NCI-H1092 (cell line): ENCODE measurements at regions not wholly inside any gene's neighbourhood (a gene's known extent, or its start where the extent isn't known, plus 50 kb on each side); places are given as distances from the start of the nearest gene placed in this dataset.
"Not testable (repeated sequence)": the region's sequence is repeated elsewhere in the genome, so short reads cannot be mapped to it uniquely, and the experiment has no call there.

Experiments
- DNase-seq: peaks from one replicate; lab custom pipeline; 2025; lab: John Stamatoyannopoulos, UW

DNA sequence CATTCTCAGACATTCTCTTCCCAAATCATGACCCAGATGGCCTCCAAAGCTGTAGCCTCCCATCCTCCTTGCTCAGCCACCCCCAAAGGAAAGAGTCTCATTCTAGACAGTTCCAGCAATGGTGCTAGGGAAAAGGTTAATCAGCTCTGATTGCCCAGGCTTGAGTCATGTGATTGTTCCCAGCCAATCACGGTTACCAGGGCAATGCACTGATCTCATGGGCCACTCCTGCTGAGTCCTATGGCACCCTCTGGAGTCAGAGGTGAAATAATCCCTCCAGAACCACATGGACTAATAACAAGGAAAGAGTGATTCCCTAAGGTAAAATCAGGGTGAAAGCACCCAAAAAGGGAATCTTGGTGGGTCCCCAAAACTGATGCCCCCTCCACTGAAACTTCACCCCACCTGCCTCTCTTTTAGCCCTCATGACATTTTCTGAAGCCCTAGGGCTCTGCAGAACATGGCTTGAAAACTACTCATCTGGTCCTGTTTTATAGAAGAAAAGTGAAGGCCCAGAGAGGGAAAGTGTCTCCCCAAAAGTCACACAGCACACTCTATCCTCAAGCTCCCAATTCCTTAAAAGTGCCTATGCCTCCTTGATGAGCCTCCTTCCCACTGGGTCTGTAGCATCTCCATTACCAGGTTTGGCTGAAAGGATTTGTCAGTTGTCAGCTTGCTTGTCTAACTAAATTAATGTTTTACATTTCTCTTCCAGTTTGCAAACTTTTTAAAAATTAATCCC, 203.7 kb downstream of the MN1 start:
- DNase-seq = no peak

DNA sequence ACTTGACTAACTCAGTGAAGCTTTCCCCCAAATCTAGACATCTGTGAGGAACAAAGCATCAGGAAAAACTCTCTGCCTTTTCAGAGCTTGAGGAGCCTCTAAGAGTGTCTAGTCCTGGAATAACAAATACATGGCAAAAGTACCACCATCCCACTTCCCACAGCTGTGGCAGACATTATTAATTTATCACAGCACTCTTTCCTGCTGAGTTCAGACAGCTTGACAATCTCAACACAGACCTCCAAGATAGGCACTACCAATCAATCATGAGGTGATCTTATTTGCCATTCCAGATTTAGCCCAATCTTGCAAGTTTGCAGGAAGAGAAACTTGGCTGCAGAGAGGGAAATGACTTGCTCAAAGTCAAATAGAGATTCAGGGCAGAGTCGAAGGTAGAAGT, 202.8 kb downstream of the MN1 start:
- no peak for DNase-seq

DNA sequence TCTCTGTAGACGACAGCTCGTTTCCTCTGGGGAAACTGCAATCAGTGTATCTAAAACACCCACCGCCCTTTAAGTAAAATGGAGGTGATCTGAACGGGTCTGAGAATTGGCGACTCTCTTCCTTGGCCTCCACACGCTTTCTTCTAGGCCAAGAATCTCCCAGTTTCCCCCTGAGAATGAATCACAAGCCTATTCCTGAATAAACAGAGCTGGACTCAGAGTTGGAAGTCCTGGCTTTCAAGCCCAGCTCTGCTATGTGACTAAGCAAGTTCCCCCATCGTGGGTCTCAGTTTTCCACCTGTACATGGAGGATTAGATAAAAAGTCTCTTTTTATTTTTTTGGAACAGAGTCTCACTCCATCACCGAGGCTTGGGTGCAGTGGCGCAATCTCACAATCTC, 200.4 kb downstream of the MN1 start:
- DNase-seq = no peak

DNA sequence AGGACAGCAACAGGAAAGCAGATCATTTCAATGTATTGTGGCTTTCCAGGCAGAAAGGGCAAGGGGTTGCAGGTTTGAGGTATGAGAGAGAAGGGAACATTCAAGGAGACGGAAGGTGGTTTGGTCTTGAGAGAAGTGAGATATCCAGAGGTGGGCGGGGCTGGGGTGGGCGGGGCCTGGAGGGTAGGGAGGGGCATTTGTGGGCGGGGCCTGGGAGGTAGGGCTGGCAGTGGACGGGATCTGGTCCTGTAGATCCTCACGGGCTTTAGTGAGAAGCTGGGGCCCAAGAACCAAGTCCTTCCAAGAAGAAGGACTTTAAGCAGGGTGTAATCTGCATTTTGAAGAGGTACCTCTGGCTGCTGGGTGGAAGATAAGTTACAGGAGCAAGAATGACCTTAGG, 199.2 kb downstream of the MN1 start:
- no peak for DNase-seq

DNA sequence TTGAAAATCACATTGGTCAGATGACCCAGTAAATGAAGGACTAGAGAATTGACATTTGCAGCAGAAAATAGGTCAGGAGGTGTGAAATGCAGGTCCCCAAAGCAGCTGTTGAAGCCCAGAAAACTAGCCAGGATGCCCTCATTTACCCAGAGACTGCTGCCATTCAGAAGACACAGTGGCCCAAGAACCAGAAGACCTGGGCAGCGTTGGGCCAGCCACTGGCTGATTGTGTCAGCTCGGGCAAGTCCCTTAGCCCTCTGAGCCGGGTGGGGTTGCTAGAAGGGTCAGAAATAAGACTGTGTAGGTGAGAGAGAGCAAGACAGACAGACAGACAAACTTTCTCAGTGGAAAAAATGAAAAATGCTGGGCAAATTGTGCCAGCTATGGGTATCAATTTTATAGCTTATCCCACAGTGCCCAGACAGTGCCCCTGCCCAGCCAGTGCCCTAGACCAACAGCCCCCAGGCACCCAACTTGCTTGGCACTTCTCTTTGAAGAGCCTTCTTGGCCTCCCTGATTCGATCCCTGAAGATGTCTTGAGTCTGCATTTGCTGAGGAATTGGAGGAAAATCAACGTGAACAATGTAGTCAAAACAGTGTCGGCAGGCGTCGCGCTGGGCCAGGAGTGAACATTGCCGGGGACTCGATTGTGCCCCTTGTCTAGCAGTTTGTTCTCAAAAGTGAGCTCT, 198.3 kb downstream of the MN1 start:
- no peak for DNase-seq

DNA sequence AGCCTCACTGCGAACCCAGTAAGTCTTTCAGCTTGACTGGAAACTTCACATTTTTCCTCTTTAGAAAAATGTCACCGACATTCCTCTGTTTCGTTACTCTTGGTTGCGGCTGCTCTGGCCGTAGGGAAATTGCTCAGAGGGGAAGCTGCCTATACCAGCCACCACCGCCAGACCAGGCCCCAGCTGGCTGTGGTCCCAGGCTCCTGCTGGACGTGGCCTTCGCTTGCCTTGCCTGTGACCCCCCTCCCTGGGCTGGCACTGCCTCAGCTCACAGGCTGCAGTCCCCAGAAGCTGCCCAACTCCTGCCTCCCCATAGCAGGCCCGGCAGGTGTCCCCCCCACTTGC, 197.8 kb downstream of the MN1 start:
- DNase-seq = no peak

DNA sequence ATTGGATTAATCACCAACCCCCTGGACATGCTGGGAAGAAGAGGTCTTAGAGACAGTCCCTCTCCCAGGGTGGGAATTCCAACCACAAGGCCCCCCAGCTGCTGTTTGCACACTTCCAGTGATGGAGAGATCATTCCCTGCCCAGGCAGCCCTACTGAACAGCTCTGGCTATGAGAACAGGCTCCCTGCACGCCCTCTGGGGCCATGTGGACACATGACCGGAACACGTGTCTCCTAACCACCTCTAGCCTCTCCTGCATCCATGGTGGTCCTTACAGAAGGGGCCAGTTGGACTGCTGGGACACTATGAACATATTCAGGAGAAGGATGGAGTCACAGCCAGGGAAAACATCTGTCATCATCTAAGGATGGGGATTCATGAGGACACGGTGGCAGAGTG, 196.2 kb downstream of the MN1 start:
- DNase-seq = no peak

DNA sequence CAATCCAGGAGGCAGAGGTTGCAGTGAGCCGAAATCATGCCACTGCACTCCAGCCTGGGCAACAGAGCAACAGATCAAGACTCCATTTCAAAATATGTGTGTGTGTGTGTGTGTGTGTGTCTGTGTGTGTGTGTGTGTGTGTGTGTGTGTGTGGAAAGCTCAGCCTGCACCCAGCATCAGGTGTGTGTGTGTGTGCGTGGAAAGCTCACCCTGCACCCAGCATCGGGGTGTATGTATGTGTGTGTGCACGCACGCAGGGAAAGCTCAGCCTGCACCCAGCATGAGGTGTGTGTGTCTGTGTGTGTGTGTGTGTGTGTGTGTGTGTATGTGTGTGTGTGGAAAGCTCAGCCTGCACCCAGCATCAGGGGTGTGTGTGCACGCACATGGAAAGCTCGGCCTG, 193.8 kb downstream of the MN1 start:
- not testable (repeated sequence) for DNase-seq

DNA sequence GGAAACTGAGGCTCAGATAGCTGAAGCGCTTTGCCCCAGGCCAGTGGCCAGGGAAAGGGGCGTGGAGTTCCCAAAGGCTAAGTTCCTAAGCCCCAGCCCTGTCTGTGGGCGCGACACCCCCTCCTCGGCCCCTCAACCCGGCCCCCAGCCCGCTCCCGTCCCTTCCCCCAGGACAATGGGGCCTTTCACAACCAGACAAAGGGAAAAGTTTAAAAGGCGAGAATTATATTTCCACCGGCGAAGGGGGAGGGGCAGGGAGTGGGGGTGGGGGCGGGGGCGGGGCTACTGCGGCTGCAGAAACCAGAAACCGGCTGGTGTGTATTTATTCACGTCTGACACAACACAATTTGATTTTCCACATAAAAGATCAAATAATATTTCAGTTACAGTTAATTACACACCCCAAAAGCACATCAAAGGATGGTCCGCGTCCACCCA, 192.1 kb downstream of the MN1 start:
- DNase-seq = no peak

DNA sequence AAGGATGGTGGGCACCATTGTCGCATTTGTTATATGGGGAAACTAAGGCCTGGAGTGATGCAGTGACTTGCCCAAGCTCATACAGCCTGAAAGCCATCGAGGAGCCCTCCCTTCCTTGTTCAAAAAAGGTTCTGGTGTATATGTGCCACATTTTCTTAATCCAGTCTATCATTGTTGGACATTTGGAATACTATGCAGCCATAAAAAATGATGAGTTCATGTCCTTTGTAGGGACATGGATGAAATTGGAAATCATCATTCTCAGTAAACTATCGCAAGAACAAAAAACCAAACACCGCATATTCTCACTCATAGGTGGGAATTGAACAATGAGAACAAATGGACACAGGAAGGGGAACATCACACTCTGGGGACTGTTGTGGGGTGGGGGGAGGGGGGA, 191.4 kb downstream of the MN1 start:
- DNase-seq = not testable (repeated sequence)

DNA sequence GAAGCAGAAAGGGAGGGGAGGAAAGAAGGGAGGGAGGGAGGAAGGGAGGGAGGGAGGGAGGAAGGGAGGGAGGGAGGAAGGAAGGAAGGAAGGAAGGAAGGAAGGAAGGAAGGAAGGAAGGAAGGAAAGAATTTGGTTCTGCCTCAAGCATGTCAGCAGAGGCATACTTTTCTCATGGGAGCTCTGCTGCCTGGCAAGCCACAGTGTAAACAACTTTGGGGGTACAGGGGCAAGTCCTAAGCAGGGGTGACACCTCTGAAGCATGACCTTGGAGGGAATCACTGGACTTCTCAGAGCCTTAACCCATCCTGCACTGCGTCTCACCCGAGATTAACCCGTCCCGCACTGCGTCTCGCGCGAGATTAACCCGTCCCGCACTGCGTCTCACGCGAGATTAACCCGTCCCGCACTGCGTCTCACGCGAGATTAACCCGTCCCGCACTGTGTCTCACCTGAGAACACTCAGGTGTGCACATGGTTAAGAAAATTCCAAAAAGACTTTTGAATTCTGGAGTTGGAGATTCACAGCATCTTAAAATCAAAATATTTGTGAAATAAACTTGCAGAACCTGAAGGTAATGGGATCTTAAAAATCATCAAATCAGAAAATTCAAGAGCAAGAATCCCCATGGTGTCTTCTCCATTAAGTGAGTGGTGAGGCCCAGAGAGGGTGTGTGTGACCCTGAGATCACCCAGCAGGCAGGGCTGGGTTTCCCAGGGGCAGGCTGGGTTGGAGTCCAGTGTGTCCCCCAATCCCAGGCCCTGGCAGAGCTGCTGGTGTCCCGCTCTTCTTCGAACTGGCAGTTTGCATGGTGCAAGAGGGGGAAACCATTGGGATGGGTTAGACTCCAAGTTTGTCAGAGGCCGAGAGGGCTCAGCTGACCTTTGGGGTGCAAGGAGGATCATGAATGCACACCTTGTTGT, 190.4 kb downstream of the MN1 start:
- no peak for DNase-seq

DNA sequence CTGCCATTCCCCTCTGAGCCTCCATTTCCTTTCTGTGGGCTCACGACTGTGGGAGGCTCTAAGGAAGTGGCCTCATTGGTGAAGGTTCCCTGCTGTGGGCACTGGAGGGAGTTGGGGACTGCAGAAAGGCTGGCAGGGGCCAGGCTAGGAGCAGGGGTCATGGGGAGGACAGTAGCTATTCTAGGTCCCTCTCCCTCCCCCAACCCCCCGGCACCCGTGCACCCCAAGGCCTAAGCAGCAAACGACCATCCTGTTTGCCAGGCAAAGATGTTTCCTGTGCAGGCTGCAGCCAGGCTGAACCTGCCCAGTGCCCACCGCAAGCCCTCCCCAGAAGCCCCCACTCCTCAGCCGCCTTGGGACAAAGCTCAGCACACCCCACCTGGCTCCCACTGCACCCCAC, 189.4 kb downstream of the MN1 start:
- no peak for DNase-seq

DNA sequence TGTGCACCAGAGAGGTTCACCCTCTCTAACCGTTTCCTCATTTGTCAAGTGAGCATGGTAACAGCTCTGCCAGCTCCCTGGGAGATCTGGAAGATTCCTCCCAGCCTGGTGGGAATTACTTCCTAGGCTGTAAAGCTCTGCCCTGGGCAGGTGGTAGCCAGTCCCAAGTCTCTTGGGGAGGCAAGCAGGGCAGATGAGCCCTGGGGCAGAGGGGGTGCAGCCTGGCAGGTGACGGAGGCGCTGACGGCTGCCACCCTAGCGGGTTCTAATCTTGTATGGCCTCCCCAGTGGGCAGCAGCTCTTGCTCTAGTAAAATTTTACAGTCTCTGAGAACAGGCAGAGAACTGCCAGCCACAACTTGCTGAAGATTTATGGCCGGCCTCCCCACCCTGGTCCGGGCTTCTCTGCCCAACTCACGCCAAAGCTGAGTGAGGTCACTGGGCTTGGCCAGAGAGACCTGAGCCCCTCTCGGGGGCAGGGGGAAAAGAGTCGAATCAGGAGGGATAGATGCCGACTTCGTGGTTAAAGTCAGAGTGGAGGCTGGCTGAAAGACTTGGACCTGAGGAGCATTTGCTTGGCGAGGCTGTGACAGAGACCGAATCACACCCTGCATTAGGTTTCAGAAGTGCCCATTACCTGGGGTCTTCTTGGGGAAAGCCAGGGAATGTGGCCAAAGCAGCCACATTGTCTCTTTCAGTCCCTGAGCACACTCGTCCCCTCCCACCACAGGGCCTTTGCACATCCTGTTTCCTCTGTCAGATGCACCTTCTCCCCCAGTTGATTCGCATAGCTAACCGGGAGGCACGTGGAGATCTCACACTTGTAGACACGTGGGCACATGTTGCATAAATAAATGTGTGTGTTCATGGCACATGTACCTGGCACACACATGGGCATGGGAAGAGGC, 188.2 kb downstream of the MN1 start:
- DNase-seq = no peak

DNA sequence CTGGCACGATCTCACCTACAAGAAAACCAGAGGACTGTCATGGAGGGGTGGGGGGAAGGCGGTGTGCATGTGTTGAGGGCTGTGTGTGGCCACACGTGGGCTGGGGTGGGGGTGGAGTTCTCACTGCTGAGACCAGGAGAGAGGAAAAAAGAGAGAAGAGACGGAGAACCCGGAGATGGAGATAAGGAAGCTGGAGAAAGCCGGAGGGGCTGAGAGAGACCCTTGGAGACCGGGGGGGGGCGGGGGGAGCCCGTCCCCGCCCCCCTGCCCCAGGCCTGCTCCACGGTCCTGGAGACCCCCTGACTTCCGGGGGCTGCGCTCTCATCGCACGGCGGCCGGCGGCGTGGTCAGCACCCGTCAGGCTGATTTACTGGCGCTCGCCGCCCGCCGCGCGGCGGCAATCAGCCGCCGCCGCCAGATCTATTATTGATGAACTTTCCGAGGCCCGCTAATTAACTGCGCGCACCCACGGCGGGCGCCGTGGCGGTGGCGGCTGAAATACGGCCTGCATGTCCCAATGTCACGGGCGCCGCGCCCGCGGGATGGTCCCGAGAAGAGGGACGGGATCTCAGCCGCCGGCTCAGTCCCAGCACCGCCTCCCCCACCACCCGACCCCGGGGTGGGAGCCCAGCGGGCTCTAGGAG, 187.4 kb downstream of the MN1 start:
- DNase-seq = no peak

DNA sequence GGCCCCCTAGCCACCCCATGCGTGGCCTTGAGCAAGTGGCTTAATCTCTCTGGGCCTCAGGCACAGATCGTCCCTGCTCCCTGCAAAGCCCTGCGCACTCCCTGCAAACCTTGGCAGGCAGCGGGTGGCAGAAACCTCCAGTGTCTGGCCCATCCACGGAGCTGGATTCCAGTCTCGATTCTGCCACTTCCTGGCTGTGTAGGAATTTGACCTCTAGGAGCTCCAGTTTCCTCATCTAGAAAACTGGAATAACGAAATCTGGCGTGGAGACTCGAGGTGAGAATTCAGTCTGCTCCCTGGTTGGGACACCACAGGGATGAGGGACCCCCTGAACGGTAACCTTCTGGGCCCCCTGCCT, 186.9 kb downstream of the MN1 start:
- DNase-seq = no peak

DNA sequence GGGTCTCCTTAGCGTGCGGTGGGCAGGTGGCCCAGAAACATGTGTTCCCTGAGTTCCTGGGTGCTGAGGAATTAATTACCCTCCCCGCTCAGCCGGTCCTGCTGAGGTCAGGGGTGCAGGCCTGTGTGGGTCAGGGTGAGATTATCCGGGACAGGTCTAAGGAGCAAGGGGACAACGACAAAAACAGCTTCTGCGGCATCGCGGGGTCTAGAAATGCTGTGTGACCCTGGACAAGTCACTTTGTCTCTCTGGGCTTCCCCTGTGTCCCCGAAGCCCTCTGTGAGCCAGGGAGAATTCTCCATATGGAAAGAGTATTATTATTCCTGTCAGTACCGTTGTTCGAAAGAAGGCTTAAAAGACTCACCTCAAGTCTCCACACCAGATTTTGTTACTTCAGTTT, 186.1 kb downstream of the MN1 start:
- no peak for DNase-seq

DNA sequence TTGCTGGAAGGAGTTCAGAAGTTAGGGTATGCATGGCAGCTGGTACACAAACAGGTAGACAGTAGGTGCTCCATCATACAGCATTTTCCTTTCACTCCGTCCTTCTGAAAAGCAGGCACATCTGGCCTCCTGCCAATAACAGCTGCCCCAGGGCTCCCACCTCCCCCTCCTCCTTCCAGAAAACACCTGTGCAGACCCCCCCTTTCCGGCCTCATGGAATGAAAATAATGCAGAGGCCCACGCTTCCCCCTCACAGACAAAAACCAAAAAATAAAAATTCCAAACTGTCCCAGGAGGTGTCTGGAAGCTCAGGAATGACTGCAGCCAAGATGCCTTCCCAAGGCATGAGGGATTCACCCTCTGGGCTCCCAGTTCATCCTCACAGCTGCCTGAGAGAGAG, 185.5 kb downstream of the MN1 start:
- DNase-seq = no peak

DNA sequence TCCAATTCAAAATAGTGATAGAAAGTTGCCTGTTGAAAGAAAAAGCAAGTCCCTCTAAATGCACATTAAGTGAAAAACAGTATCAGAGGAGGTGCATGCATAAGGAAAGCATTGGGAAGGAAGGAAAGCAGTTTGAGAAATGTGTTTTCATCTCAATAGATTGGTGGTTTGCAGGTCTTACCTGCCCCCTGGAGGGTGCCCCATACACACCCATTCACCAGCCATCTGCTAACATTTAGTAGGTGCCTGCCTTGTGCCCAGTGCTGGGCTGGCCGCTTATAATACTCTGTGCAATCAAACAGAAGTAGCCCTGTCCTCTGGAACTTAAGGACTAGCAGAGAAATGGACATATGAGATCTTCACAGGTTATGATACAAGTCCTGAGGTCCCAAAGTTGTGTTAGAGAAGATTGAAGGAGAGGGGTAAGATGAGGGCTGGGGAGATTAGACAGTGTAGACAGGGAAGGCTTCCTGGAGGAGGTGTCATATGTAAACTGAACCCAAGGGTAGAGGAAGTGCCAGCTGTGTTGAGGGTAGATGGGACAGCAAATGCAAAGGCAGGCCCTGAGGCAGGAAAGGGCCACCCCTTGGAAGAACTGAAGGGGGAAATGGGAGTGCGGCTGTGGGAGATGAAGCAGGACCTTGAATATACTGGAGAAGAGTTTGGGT, 184.2 kb downstream of the MN1 start:
- no peak for DNase-seq

DNA sequence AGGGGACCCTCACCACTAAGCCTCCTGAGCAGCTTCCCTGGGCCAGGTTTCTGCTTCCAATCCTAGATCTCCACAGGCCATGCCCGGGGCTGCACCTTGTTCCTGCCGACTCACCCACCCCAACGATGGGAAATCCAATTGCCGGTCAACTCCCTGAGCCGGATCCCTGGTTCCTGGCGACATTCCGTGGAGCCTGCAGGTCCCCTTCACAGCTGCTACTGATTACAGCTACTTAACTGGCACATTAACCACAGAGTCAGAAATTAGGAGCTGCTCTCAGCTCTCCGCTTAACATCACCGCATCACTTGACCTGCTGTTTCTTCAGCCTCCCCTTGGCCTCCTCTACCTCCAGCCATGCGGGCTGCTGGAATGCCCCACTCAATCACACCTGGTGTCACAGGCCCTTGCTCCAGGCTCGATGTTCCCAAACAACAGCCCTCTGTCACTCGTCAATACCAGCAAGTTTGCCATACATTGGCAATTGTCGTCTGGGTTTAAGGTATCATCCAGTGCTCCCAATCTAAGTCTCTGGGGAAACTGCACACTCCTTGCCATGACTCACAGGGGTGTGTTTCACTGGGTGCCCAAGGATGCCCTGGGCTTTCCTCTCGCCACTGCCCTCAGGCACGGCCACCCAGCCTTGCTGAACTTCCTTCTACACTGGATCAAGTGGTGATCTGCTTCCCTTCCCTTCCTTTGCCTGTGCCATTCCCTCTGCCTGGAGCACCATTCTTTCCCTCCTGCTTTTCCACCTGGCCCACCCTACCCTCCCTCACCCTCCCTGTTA, 181.0 kb downstream of the MN1 start:
- DNase-seq = no peak

DNA sequence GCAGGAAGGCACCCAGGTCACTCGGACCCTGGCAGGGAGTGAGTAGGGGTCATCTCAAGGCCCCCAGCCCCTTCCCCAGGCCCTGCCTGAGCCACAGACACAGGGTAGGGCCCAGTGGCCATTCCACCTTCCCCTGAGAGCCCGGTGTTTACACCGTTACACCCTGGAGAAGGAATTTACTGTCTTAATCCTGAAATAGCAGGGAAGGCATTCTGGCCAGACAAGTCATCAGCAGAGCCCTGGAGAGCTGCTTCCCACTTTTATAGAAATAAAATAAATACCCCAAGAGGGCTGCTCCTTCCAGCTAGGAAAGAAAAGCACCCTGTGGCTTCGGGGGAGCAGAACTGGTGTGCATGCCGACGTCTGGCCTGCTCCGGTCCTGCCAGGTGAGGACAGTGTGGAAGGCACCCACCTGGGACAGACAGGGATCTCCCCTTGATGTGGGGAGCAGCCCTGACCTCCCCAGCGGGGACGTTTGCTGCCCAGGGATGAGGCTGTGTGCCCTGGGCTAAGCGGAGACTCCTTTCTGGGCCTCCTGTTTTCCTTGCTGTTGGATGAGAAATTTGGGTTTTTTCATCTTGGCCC, 180.0 kb downstream of the MN1 start:
- no peak for DNase-seq
